ENCODE measurements at regions not wholly inside any gene's neighbourhood (a gene's known extent, or its start where the extent isn't known, plus 50 kb on each side); places are given as distances from the start of the nearest gene placed in this dataset.

DNA sequence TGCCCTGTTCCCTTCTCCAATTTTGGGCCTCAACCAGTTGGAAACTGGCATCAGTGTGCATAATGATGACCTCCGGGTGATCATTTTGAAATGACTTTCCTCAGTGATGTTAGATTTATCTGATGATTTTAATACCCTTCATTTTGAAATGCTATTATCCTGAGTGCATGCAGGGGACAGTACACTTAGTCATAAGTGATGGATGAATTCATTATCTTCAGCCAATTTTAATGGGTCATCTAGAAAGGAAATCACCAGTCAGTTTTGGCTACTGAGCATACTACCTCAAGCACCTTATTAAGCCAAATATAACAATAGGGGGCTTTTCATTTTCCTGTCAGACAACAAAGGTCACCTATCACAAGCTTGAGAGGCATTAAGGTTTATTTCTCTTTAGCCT is 118.5 kb upstream of the MIR17HG start:
- Histone ChIP-seq H3K4me3 (no peak overlapping the region), H3K27me3 (no peaks in the 10 kb centered on the region), H3K4me1 (no peaks in the 10 kb centered on the region), H3K36me3 (no peaks in the 10 kb centered on the region), H3K9me3 (no peaks in the 10 kb centered on the region), H3K27ac (no peak overlapping the region)
- DNase-seq = no peak
- WGBS, 2 donors = 81% methylated on average over 1 of the region's 1 CpG
- intact Hi-C loops (cut with DNase I) = no loop called here
- no peak for TF ChIP-seq POLR2AphosphoS5 (IDR thresholded peaks at IDR 0.05)
- no peak for TF ChIP-seq POLR2A (IDR thresholded peaks at IDR 0.05)
- TF ChIP-seq, protein P1, sequence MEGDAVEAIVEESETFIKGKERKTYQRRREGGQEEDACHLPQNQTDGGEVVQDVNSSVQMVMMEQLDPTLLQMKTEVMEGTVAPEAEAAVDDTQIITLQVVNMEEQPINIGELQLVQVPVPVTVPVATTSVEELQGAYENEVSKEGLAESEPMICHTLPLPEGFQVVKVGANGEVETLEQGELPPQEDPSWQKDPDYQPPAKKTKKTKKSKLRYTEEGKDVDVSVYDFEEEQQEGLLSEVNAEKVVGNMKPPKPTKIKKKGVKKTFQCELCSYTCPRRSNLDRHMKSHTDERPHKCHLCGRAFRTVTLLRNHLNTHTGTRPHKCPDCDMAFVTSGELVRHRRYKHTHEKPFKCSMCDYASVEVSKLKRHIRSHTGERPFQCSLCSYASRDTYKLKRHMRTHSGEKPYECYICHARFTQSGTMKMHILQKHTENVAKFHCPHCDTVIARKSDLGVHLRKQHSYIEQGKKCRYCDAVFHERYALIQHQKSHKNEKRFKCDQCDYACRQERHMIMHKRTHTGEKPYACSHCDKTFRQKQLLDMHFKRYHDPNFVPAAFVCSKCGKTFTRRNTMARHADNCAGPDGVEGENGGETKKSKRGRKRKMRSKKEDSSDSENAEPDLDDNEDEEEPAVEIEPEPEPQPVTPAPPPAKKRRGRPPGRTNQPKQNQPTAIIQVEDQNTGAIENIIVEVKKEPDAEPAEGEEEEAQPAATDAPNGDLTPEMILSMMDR (IDR thresholded peaks at IDR 0.05) = no peak

DNA sequence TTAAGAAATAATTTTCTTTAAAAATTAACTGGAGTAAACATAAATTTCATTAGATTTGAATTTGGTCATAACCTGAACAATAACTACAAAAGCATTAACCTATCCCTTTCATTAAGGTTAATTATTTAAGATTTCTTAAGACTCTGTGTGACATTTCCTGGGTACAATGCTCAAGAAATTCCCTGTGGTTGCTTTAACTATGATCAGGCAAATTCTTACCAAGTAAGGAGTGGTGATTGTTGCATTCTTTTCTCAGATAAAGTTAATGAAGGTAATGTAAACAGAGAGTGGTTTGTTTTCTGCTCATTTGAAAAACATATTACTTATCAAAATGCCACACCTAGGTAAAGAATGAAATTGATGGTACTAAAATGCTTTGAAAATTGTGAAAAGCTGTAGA is 114.8 kb upstream of the MIR17HG start:
- no peaks in the 10 kb centered on the region for H3K36me3 ChIP-seq
- H3K4me1 ChIP-seq = no peaks in the 10 kb centered on the region
- H3K27me3 ChIP-seq = no peaks in the 10 kb centered on the region
- no peaks in the 10 kb centered on the region for H3K9me3 ChIP-seq
- no peak overlapping the region for H3K4me3 ChIP-seq
- no peak for DNase-seq
- intact Hi-C loops (cut with DNase I) = no loop called here
- TF ChIP-seq POLR2A (IDR thresholded peaks at IDR 0.05) = no peak
- no peak for TF ChIP-seq POLR2AphosphoS5 (IDR thresholded peaks at IDR 0.05)
- TF ChIP-seq EP300 (IDR thresholded peaks at IDR 0.05) = no peak
- TF ChIP-seq, protein P1 (IDR thresholded peaks at IDR 0.05) = no peak
- H3K27ac ChIP-seq = no peak overlapping the region

DNA sequence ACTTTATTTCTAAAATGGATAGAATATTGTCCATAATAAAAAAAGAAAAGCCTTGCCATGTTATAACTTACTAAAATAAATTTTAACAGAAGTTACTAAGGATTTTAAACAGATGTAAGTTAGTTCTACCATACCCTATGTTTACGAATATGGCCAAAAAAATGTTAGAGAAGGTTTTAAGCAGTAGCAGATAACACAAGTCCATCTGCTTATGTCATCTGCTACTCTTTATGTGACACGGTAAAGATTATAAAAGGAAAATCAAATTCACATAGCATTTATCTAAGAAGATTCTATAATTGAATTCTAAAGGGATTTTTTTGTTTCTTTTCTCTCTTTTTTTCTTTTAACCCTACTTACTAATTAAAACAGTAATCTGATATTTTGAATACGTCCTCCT is 114.2 kb upstream of the MIR17HG start:
- 78 to 83% methylated on average over 3 of the region's 3 CpGs for WGBS, 2 donors
- Histone ChIP-seq H3K4me1 (no peaks in the 10 kb centered on the region), H3K9me3 (no peaks in the 10 kb centered on the region), H3K36me3 (no peaks in the 10 kb centered on the region), H3K27me3 (no peaks in the 10 kb centered on the region), H3K4me3 (no peak overlapping the region), H3K27ac (no peak overlapping the region)
- TF ChIP-seq, protein P1 (IDR thresholded peaks at IDR 0.05) = no peak
- TF ChIP-seq POLR2AphosphoS5 (IDR thresholded peaks at IDR 0.05) (no peak), POLR2A (IDR thresholded peaks at IDR 0.05) (no peak), EP300 (IDR thresholded peaks at IDR 0.05) (no peak)
- no peak for DNase-seq
- intact Hi-C loops (cut with DNase I) = no loop called here

DNA sequence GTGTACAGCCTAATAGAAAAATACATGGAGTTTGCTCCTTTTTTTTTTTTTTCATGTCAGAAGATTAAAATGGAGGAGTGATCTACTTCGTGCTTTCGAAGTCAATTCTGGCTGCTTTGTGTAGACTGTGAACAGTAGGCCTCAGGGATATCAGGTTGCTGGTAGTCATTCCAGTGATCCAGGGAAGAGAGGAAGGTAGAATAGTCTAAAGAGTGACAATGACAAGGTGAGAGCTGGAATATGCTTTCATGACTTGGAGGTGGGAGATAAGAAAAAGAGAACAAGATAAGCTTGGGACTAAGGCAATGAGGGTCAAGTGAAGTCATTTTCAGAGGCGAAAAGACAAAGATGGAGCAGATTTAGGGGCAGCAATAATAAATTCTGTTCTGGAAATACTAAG is 111.3 kb upstream of the MIR17HG start:
- no peak for TF ChIP-seq POLR2A (IDR thresholded peaks at IDR 0.05)
- WGBS, 2 donors = 92 to 96% methylated on average over 3 of the region's 3 CpGs

DNA sequence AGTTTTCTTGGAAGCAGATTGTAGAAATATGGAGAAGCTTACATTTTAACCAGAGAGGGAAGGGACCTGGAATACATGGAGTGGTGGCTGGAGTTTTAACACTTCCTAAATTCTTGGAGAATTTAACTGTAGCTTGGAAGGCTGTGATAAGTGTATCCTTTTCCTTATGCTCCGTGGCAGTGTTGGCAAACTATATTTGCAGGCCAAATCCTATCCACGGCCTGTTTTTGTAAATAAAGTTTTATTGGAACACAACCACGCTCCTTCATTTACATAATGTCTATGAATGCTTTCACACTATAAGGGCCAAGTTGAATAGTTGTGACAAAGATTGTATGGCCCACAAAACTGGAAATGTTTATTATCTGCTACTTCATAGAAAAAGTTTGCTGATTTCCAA is 110.6 kb upstream of the MIR17HG start:
- TF ChIP-seq, protein P1 (IDR thresholded peaks at IDR 0.05) = no peak
- TF ChIP-seq POLR2A (IDR thresholded peaks at IDR 0.05) (no peak), POLR2AphosphoS5 (IDR thresholded peaks at IDR 0.05) (no peak), EP300 (IDR thresholded peaks at IDR 0.05) (no peak)
- H3K4me3 ChIP-seq = no peak overlapping the region
- DNase-seq = no peak
- no peaks in the 10 kb centered on the region for H3K36me3 ChIP-seq
- whole genome bisulfite sequencing, 2 donors = 80 to 92% methylated on average over 3 of the region's 3 CpGs
- intact Hi-C loops (cut with DNase I) = no loop called here
- H3K4me1 ChIP-seq = no peaks in the 10 kb centered on the region
- H3K27ac ChIP-seq = no peak overlapping the region
- no peaks in the 10 kb centered on the region for H3K9me3 ChIP-seq
- H3K27me3 ChIP-seq = no peaks in the 10 kb centered on the region

More for the DNA sequence above, 111.3 kb upstream of the MIR17HG start:
- DNase-seq = no peak
- Histone ChIP-seq H3K4me3 (no peak overlapping the region), H3K27me3 (no peaks in the 10 kb centered on the region), H3K36me3 (no peaks in the 10 kb centered on the region), H3K9me3 (no peaks in the 10 kb centered on the region), H3K27ac (no peak overlapping the region), H3K4me1 (no peaks in the 10 kb centered on the region)
- intact Hi-C loops (cut with DNase I) = no loop called here

All from sigmoid colon (tissue), 6 donors.